Activated T-helper 2 cell treated with anti-CD3 and anti-CD28 coated beads, Interferon-gamma antibody, Interleukin-2, Interleukin-4, amounts not matched to agents 10 μg/mL and 5 μg/mL and 100 μg/mL, durations not matched to agents 14 hours and 24 hours and 36 hours (primary cell): ENCODE measurements at regions not wholly inside any gene's neighbourhood (a gene's known extent, or its start where the extent isn't known, plus 50 kb on each side); places are given as distances from the start of the nearest gene placed in this dataset.

ENCODE experiments used
- DNase-seq: peaks from one replicate; pipeline ENCODE4 v3.0.0; 2021; ENCODE audit warnings: low spot score
- H3K27ac Mint-ChIP-seq: one replicate; pipeline ENCODE4 v1.8.0; 2021; ENCODE audit warnings: mixed read lengths
- H3K27me3 Mint-ChIP-seq: one replicate; pipeline ENCODE4 v1.8.0; 2021; ENCODE audit warnings: low read depth, mixed read lengths
- H3K36me3 Mint-ChIP-seq: one replicate; pipeline ENCODE4 v1.8.0; 2021; ENCODE audit warnings: low read depth, mixed read lengths
- H3K4me1 Mint-ChIP-seq: one replicate; pipeline ENCODE4 v1.8.0; 2021; ENCODE audit warnings: low read depth, mixed read lengths
- H3K4me3 Mint-ChIP-seq: one replicate; pipeline ENCODE4 v1.8.0; 2021; ENCODE audit warnings: low read depth, mild to moderate bottlenecking, moderate library complexity, mixed read lengths
- H3K9me3 Mint-ChIP-seq: one replicate; pipeline ENCODE4 v1.8.0; 2021; ENCODE audit warnings: mixed read lengths
- intact Hi-C: fragments of 100-400 bp; cut with micrococcal nuclease; formaldehyde crosslinking; loops from one replicate; pipeline ENCODE4 v1.15.1; 2023

DNA sequence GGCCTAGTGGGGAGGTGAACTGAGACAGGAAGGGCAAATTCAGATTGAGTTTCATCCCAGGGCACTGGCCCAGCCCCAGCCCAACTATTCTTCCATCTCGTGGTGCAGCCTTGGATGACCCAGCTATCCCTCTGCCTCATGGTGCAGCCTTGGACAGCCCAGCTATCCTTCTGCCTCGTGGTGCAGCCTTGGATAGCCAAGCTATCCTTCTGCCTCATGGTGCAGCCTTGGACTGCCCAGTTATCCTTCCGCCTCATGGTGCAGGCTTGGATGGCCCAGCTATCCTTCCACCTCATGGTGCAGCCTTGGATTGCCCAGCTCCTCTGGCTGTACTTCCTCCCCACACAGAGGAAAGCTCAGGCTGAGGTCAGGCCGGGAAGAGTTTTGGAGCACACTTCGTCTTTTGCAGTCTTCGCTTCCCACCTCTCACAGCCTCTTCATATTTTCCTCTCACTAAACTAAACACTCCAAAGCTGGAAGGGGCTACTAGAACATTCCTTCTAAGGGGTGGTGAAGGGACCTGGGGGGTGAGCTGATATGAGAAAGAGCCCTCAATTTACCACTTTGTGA lies 69.8 kb upstream of the TTC34 start:
- DNase-seq, result no peak
- no peak overlapping the region for H3K27ac Mint-ChIP-seq
- no peaks in the 10 kb centered on the region for H3K27me3 Mint-ChIP-seq
- peaks cover 17% of the 10 kb centered on the region for H3K9me3 Mint-ChIP-seq
- H3K36me3 Mint-ChIP-seq, result no peaks in the 10 kb centered on the region
- H3K4me3 Mint-ChIP-seq, result no peak overlapping the region
- intact Hi-C loops, result no loop called here
- no peaks in the 10 kb centered on the region for H3K4me1 Mint-ChIP-seq

DNA sequence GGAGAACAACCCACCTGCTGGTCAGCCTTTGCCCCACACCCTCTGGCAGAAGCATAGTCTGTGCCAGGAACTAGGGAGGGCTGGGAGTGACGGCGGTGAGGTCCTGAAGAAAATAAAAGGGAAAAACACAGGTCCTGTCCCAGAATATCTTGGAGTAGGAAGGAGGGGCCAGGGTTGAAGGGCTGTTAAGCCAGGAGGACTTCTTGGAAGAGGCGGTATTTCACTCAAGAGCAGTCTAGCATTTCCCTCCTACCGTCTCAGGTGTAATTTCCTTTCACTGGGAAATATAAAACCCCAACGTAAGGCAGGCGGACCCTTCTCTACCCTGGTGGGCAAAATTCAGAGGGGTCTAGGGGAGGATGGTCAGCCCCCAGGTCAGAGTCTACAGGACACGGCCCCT lies 72.7 kb upstream of the TTC34 start:
- no peak overlapping the region for H3K4me3 Mint-ChIP-seq
- no peak for DNase-seq
- H3K4me1 Mint-ChIP-seq, result no peaks in the 10 kb centered on the region
- no peaks in the 10 kb centered on the region for H3K27me3 Mint-ChIP-seq
- peaks cover 17% of the 10 kb centered on the region for H3K9me3 Mint-ChIP-seq
- H3K27ac Mint-ChIP-seq, result no peak overlapping the region
- H3K36me3 Mint-ChIP-seq, result no peaks in the 10 kb centered on the region
- intact Hi-C loops, result no loop called here

DNA sequence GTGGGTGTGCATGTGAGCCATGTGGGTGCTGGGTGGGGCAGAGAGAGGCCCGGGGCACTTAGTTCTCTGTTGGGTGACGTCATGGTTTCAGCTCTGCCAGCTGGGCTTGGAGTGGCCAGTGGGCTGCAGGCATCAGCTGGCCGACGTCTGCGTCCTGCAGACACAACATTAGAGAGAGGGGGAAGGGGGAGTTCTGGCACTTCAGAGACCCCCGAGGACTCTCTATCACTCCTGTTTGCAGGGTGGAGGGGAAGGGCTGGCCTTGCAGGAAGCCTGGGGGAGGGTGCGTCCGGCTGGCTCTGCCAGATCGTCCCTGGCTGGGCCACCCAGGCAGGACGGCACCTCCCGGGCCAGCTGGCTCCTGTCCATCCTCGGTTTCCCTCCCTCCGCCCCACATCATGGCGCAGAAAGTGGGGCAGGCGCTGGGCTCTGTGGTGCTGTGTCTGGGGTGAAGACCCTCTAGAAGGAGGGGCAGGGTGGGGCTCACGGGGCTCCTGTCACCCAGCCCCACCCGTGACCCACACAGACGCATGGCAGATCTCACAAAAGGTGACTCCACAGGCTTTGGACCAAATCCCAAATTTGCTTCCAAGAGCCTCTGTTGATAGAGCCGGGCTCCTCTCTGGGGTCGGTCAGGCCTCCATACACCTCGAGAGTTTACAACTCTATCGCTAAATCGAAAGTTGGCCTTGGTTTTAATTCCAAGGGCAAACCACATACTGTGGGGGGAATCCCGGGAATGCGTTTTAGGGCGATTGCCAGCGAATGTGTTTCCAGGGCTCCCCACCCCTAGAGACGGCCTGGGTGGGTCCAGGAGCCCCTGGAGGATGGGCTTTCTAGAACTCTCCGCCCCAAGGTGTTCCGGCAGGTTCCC lies 73.4 kb upstream of the TTC34 start:
- intact Hi-C loops, result no loop called here
- Mint-ChIP-seq H3K4me1 (no peaks in the 10 kb centered on the region), H3K4me3 (no peak overlapping the region), H3K27ac (no peak overlapping the region), H3K9me3 (peaks cover 17% of the 10 kb centered on the region), H3K27me3 (no peaks in the 10 kb centered on the region), H3K36me3 (no peaks in the 10 kb centered on the region)
- no peak for DNase-seq

DNA sequence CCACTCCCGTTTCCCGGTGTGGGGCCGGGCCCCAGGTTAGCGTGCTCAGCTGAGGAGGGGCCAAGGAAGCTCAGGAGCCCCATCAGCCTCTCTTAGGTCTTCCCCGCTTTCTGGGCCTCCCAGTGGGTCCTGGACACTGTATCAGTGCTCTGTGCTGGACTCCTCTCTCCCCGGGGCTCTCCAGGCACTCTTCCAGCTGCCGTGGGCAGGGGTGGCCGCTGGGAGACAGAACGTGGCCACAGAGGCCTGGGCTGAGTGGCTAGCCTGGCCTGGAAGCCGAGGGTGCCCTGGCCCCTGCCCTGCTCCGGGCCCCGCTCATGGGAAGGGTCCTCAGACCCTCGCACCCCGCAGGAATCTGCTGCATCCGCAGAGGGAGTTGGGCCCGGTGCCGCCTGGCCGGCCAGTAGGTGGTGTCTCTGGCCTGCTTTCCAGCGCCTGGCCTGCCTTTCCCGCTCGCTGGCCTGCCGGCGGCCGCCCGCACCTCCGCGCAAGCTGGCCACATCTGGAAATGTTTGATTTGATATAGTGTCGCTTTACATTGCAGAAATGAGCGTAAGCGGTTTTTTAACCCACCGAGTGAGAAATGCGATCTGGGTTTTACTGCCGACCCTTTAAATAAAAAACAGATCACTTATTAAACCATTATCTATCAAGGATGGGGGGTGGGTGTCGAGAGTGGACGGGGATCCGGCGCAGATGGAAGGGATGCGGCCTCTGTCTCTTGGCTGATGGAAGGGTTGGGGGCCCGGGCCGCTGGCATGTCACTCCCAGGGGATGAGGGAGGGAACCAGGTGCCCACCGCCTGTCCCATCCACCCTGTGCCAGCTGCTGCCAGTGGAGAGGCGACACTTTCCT lies 74.4 kb upstream of the TTC34 start:
- H3K27ac Mint-ChIP-seq, result no peak overlapping the region
- H3K4me3 Mint-ChIP-seq, result no peak overlapping the region
- no peaks in the 10 kb centered on the region for H3K27me3 Mint-ChIP-seq
- peaks cover 15% of the 10 kb centered on the region for H3K9me3 Mint-ChIP-seq
- DNase-seq, result no peak
- intact Hi-C loops, result no loop called here
- no peaks in the 10 kb centered on the region for H3K36me3 Mint-ChIP-seq
- no peaks in the 10 kb centered on the region for H3K4me1 Mint-ChIP-seq

DNA sequence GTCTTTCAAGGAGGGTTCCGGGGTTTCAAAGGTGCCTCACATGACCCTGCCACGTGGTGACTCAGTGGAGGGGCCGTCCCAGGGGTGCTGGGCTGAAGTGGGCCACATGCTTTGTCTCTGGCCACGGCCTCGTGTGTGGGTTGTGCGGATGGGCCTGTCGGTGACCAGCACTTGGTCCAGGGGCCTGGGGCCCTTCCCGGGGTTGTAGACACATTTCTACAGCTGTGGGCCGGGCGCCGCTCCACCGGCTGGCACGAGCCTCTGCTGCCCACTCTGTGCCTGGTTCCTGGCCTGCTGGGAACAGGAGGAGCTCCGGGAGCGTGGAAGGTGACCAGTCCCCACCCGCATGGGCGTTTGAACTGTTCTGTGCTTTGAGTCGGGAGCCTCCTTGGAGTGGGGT lies 75.4 kb upstream of the TTC34 start:
- Mint-ChIP-seq H3K36me3 (no peaks in the 10 kb centered on the region), H3K4me1 (no peaks in the 10 kb centered on the region), H3K9me3 (peaks cover 7% of the 10 kb centered on the region), H3K27ac (no peak overlapping the region), H3K4me3 (no peak overlapping the region), H3K27me3 (no peaks in the 10 kb centered on the region)
- intact Hi-C loops, result no loop called here
- no peak for DNase-seq

DNA sequence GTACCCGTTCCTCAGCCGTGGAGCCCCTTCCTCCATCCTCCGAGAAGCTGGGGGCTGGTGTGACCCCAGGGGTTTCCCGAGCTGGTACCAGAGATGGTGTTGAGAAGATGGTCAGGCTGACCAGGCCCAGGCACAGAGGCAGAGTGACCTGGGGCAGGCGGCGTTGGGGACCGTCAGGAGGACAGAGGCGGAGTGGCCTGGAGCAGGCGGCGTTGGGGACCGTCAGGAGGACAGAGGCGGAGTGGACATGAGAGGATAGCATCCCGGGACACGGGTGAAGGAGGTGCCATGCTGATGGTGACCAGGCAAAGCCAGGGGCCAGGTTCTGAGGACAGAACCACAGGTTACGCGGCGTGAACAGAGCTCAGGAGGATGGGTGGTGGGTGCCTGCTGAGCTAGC lies 75.9 kb upstream of the TTC34 start:
- Mint-ChIP-seq H3K27ac (no peak overlapping the region), H3K4me1 (no peaks in the 10 kb centered on the region), H3K4me3 (no peak overlapping the region), H3K9me3 (peaks cover 4% of the 10 kb centered on the region), H3K27me3 (no peaks in the 10 kb centered on the region), H3K36me3 (no peaks in the 10 kb centered on the region)
- DNase-seq, result no peak
- intact Hi-C loops, result no loop called here

DNA sequence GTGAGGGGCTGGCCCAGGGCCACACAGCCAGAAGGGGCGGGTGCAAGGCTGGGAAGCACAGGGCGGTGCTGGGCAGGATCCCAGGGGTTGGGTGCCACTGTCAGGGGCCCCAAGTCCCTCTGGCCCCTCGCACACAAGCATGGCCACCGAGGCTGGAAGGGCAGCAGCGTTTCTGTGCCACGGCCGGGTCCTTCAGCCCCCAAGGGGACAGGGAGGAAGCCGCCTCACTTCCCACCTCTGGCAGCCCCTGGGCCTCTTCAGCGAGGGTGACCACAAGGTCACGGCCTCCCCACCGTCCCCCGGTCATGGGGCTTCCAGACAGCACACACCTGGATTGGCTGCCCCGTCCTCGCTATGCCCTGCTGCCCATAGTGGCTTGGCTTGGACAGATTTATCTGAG lies 77.1 kb upstream of the TTC34 start:
- intact Hi-C loops, result no loop called here
- no peak overlapping the region for H3K27ac Mint-ChIP-seq
- H3K36me3 Mint-ChIP-seq, result no peaks in the 10 kb centered on the region
- no peak overlapping the region for H3K4me3 Mint-ChIP-seq
- no peak for DNase-seq
- H3K27me3 Mint-ChIP-seq, result no peaks in the 10 kb centered on the region
- H3K4me1 Mint-ChIP-seq, result no peaks in the 10 kb centered on the region
- no peaks in the 10 kb centered on the region for H3K9me3 Mint-ChIP-seq

DNA sequence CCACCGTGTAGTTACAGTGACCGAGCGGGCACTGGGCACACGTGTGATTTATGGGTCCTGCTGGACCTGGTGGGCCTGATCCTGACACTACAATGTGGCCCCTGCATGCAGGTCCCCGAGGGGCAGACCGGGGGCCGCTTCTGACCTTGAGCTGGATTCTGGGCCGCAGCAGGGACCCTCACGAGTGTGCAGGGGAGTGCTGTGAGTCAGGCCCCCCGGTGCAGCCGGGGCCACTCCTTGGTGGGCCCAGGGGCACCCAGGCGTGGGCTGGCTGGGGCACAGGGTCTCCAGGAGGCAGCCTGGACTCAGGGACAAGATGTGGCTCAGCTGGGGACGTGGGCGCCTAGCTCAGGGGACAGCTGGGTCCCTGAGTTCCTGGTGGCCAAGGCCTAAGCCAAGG lies 77.5 kb upstream of the TTC34 start:
- Mint-ChIP-seq H3K36me3 (no peaks in the 10 kb centered on the region), H3K4me3 (no peak overlapping the region), H3K4me1 (no peaks in the 10 kb centered on the region), H3K9me3 (no peaks in the 10 kb centered on the region), H3K27ac (no peak overlapping the region), H3K27me3 (no peaks in the 10 kb centered on the region)
- intact Hi-C loops, result no loop called here
- no peak for DNase-seq

DNA sequence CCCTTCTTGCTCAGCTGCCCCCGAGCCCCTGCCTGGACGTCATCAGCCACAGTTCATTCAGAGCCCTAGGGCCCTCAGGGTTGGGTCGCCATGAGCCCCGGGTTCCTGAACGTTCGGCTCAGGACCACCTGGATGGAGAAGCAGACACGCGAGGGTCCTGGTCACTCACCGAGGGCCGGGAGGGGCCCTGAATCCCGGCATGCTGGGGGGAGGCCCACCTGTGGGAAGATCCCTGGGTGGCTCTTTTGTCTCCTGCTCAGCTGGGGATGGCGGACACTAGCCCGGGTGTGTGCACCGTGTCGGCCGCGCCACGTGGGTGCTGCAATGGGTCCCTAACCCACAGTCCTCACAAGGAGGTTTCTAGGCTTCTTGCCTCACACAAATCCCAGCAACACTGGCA lies 78.1 kb upstream of the TTC34 start:
- H3K4me1 Mint-ChIP-seq, result no peaks in the 10 kb centered on the region
- DNase-seq, result no peak
- H3K36me3 Mint-ChIP-seq, result no peaks in the 10 kb centered on the region
- intact Hi-C loops, result no loop called here
- no peak overlapping the region for H3K4me3 Mint-ChIP-seq
- H3K9me3 Mint-ChIP-seq, result no peaks in the 10 kb centered on the region
- no peaks in the 10 kb centered on the region for H3K27me3 Mint-ChIP-seq
- no peak overlapping the region for H3K27ac Mint-ChIP-seq

DNA sequence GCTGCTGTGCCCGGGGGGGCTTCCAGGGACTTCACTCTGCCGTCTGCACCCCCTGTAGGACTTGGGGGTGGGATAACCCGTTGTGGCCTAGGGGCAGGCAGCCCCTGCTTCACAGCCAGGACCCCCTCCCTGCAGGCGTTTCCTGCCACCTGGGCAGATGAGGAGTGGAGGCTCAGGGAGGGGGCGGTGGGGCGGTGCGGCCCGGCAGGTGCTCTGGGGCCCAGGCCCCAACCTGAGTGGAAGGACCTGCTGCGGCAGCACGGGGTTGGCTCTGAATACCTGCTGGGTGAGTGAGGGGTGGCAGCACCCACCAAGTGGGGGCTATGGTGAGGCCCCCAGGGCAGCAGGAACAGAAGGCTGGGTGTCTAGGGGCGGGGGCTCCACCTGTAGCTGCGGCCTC lies 78.6 kb upstream of the TTC34 start:
- Mint-ChIP-seq H3K36me3 (no peaks in the 10 kb centered on the region), H3K27ac (no peak overlapping the region), H3K27me3 (no peaks in the 10 kb centered on the region), H3K9me3 (no peaks in the 10 kb centered on the region), H3K4me3 (no peak overlapping the region), H3K4me1 (no peaks in the 10 kb centered on the region)
- intact Hi-C loops, result no loop called here
- no peak for DNase-seq

DNA sequence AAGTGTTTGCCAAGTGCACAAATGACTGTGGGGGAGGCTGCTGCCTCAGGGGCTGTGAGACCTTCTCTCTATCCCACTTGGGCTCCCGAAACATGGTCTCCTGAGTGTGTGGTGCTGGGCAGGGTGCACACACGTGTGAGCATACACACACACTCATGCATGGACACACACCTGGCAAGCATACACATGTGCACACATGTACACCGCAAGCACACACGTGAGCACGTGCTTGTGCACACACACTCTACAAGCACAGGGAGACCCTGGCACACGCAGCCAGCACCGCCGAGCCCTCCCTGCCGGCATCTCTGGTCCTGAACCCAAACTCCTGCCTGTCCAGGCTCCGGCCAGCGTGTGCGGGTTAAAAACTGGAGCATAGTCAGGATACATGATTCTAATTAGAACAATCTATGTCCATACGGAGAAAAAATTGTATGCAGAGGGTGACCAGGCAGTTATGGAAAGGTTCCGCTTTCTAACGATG lies 79.4 kb upstream of the TTC34 start:
- Mint-ChIP-seq H3K36me3 (no peaks in the 10 kb centered on the region), H3K9me3 (no peaks in the 10 kb centered on the region)
- intact Hi-C loops, result no loop called here

DNA sequence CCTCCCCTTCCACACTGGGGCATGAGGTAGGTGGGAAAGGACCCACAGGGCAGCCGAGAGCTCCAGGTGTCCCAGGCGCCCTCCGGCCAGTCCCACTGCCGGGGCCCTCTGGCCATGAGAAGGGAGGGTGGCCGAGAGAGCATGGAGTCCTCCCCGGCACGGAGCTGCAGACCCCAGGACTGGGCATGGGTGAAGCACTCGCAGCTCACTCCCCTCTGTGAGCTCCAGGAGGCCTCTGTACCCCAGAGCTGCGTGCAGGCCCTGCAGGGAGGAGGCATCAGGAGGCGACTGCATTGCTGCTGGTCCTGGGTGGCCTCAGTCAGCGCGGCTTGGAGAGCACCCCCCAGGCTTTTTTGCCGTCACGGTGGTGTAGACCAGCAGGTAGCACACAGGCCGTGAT lies 80.1 kb upstream of the TTC34 start:
- H3K4me1 Mint-ChIP-seq, result no peaks in the 10 kb centered on the region
- no peaks in the 10 kb centered on the region for H3K36me3 Mint-ChIP-seq
- H3K27ac Mint-ChIP-seq, result no peak overlapping the region
- DNase-seq, result no peak
- H3K4me3 Mint-ChIP-seq, result no peak overlapping the region
- intact Hi-C loops, result no loop called here
- no peaks in the 10 kb centered on the region for H3K9me3 Mint-ChIP-seq
- H3K27me3 Mint-ChIP-seq, result no peaks in the 10 kb centered on the region

More for the DNA sequence above, 79.4 kb upstream of the TTC34 start:
- no peaks in the 10 kb centered on the region for H3K4me1 Mint-ChIP-seq
- DNase-seq, result no peak
- H3K4me3 Mint-ChIP-seq, result no peak overlapping the region
- H3K27me3 Mint-ChIP-seq, result no peaks in the 10 kb centered on the region
- H3K27ac Mint-ChIP-seq, result no peak overlapping the region
